Loucy (cell line): ENCODE measurements at regions not wholly inside any gene's neighbourhood (a gene's known extent, or its start where the extent isn't known, plus 50 kb on each side); places are given as distances from the start of the nearest gene placed in this dataset.
A peak's percentile ranks its signal among the peaks of the same experiment; 100 is the strongest.

Experiments
- H2AFZ ChIP-seq: fragments of 200-600 bp; sonication (generic); 2 replicates; pipeline ENCODE4 v1.6.0; 2016; ENCODE audit warnings: antibody characterized with exemption, mild to moderate bottlenecking, low read length, moderate library complexity
- H3F3A ChIP-seq: fragments of 200-600 bp; 2 replicates; pipeline ENCODE4 v1.6.0; 2016; ENCODE audit warnings: antibody characterized with exemption, low read depth, mild to moderate bottlenecking
- H3K27me3 ChIP-seq: fragments of 200-600 bp; sonication (generic); 2 replicates; pipeline ENCODE4 v1.6.1; 2014; ENCODE audit warnings: low read length, mild to moderate bottlenecking; ENCODE audit not compliant: insufficient read depth, poor library complexity, severe bottlenecking
- H3K36me3 ChIP-seq: fragments of 200-600 bp; sonication (generic); 2 replicates; pipeline ENCODE4 v1.6.1; 2016; ENCODE audit warnings: low read length; ENCODE audit not compliant: insufficient read depth
- H3K4me1 ChIP-seq: fragments of 200-600 bp; sonication (generic); 2 replicates; pipeline ENCODE4 v1.5.1; 2014; ENCODE audit warnings: low read length, mild to moderate bottlenecking; ENCODE audit not compliant: insufficient read depth, poor library complexity, severe bottlenecking
- H3K4me2 ChIP-seq: fragments of 200-600 bp; sonication (generic); 2 replicates; pipeline ENCODE4 v1.6.0; 2014; ENCODE audit warnings: antibody characterized with exemption, low read length, low read depth, mild to moderate bottlenecking; ENCODE audit not compliant: poor library complexity, severe bottlenecking
- H3K4me3 ChIP-seq: fragments of 200-600 bp; sonication (generic); 2 replicates; pipeline ENCODE4 v1.5.1; 2014; ENCODE audit warnings: low read length, mild to moderate bottlenecking, mixed read lengths; ENCODE audit not compliant: poor library complexity, severe bottlenecking
- H3K79me2 ChIP-seq: fragments of 200-600 bp; sonication (generic); 2 replicates; pipeline ENCODE4 v1.6.1; 2014; ENCODE audit warnings: low read length; ENCODE audit not compliant: insufficient read depth
- H3K9ac ChIP-seq: fragments of 200-600 bp; sonication (generic); 2 replicates; pipeline ENCODE4 v1.6.0; 2014; ENCODE audit warnings: mild to moderate bottlenecking, low read depth, low read length, moderate library complexity; ENCODE audit not compliant: poor library complexity, severe bottlenecking
- H3K9me2 ChIP-seq: fragments of 200-600 bp; sonication (generic); replicated peaks from 2 replicates; pipeline ENCODE4 v1.6.1; 2016; ENCODE audit warnings: low read depth, low read length, mixed read lengths
- H3K9me3 ChIP-seq: fragments of 200-600 bp; sonication (generic); 2 replicates; pipeline ENCODE4 v1.6.1; 2014; ENCODE audit warnings: mild to moderate bottlenecking, antibody characterized with exemption, low read length, low read depth; ENCODE audit not compliant: insufficient read depth
- H4K20me1 ChIP-seq: fragments of 200-600 bp; sonication (generic); 2 replicates; pipeline ENCODE4 v1.6.0; 2014; ENCODE audit warnings: antibody characterized with exemption, low read length, mild to moderate bottlenecking; ENCODE audit not compliant: insufficient read depth, poor library complexity, severe bottlenecking
- CTCF ChIP-seq: fragments of 200-600 bp; sonication (generic); conservative IDR thresholded peaks from 2 replicates; pipeline ENCODE4 v1.5.1; 2014; ENCODE audit warnings: mild to moderate bottlenecking, antibody characterized with exemption, low read length
- EZH2phosphoT487 ChIP-seq: fragments of 200-600 bp; IDR thresholded peaks from 2 replicates; pipeline ENCODE4 v1.6.1; 2018; ENCODE audit warnings: antibody characterized with exemption, mild to moderate bottlenecking, moderate library complexity, borderline replicate concordance

GRCh38 chr6:2505624-2506023 lies 245.1 kb downstream of the MYLK4 start:
- no peak overlapping the region for H3K9ac ChIP-seq
- H3K9me3 ChIP-seq: no peaks in the 10 kb centered on the region
- H3K4me2 ChIP-seq: no peak overlapping the region
- H3K9me2 ChIP-seq: no peaks in the 10 kb centered on the region
- no peak for TF ChIP-seq EZH2phosphoT487
- TF ChIP-seq CTCF: peak; percentile 71
- no peak overlapping the region for H3K4me3 ChIP-seq
- no peak overlapping the region for H2AFZ ChIP-seq
- peaks cover 9% of the 10 kb centered on the region for H3K4me1 ChIP-seq
- H3K36me3 ChIP-seq: no peaks in the 10 kb centered on the region
- no peaks in the 10 kb centered on the region for H3K79me2 ChIP-seq
- H4K20me1 ChIP-seq: no peaks in the 10 kb centered on the region
- H3K27me3 ChIP-seq: no peaks in the 10 kb centered on the region
- peaks cover 4% of the 10 kb centered on the region; the same call in 1 of the 2 replicates for H3F3A ChIP-seq

- H3K4me1 ChIP-seq: peaks cover 9% of the 10 kb centered on the region
- H3K9me3 ChIP-seq: no peaks in the 10 kb centered on the region
- H3K4me3 ChIP-seq: no peak overlapping the region
- H2AFZ ChIP-seq: no peak overlapping the region
- H3K9ac ChIP-seq: no peak overlapping the region
- H4K20me1 ChIP-seq: no peaks in the 10 kb centered on the region
- H3K9me2 ChIP-seq: no peaks in the 10 kb centered on the region
- H3F3A ChIP-seq: peaks cover 4% of the 10 kb centered on the region; the same call in 1 of the 2 replicates
- no peak overlapping the region for H3K4me2 ChIP-seq
- H3K27me3 ChIP-seq: no peaks in the 10 kb centered on the region
- H3K79me2 ChIP-seq: no peaks in the 10 kb centered on the region
- no peak for TF ChIP-seq EZH2phosphoT487
- TF ChIP-seq CTCF: no peak
- no peaks in the 10 kb centered on the region for H3K36me3 ChIP-seq
These were observed 246.1 kb downstream of the MYLK4 start for GRCh38 chr6:2504495-2505064.

GRCh38 chr6:2503816-2504494 lies 246.8 kb downstream of the MYLK4 start:
- Histone ChIP-seq H4K20me1 (no peaks in the 10 kb centered on the region), H3K4me1 (peaks cover 9% of the 10 kb centered on the region), H3K79me2 (no peaks in the 10 kb centered on the region), H3K9me2 (no peaks in the 10 kb centered on the region), H3K4me3 (no peak overlapping the region), H3K9me3 (no peaks in the 10 kb centered on the region), H3K9ac (no peak overlapping the region), H3K4me2 (no peak overlapping the region), H3K36me3 (no peaks in the 10 kb centered on the region), H3K27me3 (no peaks in the 10 kb centered on the region), H3F3A (peaks cover 4% of the 10 kb centered on the region; the same call in 1 of the 2 replicates), H2AFZ (no peak overlapping the region)
- TF ChIP-seq EZH2phosphoT487 (no peak), CTCF (no peak)
